ENCODE measurements at regions not wholly inside any gene's neighbourhood (a gene's known extent, or its start where the extent isn't known, plus 50 kb on each side); places are given as distances from the start of the nearest gene placed in this dataset.
A peak's percentile ranks its signal among the peaks of the same experiment; 100 is the strongest.

GRCh38 chr17:79285973-79286372, 211.3 kb downstream of the ENGASE start:
- 66 to 71% (median 68%) methylated on average over 5 of the region's 5 CpGs for WGBS, 4 donors
- H3K4me1 ChIP-seq, result no peaks in the 10 kb centered on the region
- no peaks in the 10 kb centered on the region for H3K36me3 ChIP-seq
- DNase-seq, result no peak
- no peaks in the 10 kb centered on the region for H3K9me3 ChIP-seq
- no peak overlapping the region for H3K4me3 ChIP-seq
- peaks cover 0 to 59% (median 8%) of the 10 kb centered on the region in 9 donors for H3K27me3 ChIP-seq
- ATAC-seq, result no peak
- TF ChIP-seq, protein P1, sequence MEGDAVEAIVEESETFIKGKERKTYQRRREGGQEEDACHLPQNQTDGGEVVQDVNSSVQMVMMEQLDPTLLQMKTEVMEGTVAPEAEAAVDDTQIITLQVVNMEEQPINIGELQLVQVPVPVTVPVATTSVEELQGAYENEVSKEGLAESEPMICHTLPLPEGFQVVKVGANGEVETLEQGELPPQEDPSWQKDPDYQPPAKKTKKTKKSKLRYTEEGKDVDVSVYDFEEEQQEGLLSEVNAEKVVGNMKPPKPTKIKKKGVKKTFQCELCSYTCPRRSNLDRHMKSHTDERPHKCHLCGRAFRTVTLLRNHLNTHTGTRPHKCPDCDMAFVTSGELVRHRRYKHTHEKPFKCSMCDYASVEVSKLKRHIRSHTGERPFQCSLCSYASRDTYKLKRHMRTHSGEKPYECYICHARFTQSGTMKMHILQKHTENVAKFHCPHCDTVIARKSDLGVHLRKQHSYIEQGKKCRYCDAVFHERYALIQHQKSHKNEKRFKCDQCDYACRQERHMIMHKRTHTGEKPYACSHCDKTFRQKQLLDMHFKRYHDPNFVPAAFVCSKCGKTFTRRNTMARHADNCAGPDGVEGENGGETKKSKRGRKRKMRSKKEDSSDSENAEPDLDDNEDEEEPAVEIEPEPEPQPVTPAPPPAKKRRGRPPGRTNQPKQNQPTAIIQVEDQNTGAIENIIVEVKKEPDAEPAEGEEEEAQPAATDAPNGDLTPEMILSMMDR (IDR thresholded peaks at IDR 0.05), result no peak
- TF ChIP-seq POLR2A (IDR thresholded peaks at IDR 0.05), result no peak
- intact Hi-C loops (cut with DNase I), result no loop called here
- H3K27ac ChIP-seq, result no peak overlapping the region

GRCh38 chr17:79282294-79282693, 207.7 kb downstream of the ENGASE start:
- intact Hi-C loops (cut with DNase I), result no loop called here
- ATAC-seq, result no peak
- no peak overlapping the region for H3K27ac ChIP-seq
- H3K9me3 ChIP-seq, result no peaks in the 10 kb centered on the region
- H3K27me3 ChIP-seq, result peaks cover 0 to 40% (median 4%) of the 10 kb centered on the region in 9 donors
- H3K36me3 ChIP-seq, result no peaks in the 10 kb centered on the region
- H3K4me3 ChIP-seq, result no peak overlapping the region
- TF ChIP-seq POLR2A (IDR thresholded peaks at IDR 0.05), result no peak
- TF ChIP-seq, protein P1 (IDR thresholded peaks at IDR 0.05), result no peak
- 65 to 71% (median 69%) methylated on average over 9 to 10 of the region's 10 CpGs for WGBS, 4 donors
- no peaks in the 10 kb centered on the region for H3K4me1 ChIP-seq
- DNase-seq, result no peak

GRCh38 chr17:79281803-79282202, 207.2 kb downstream of the ENGASE start:
- Histone ChIP-seq H3K36me3 (no peaks in the 10 kb centered on the region), H3K27ac (no peak overlapping the region), H3K4me1 (no peaks in the 10 kb centered on the region), H3K9me3 (no peaks in the 10 kb centered on the region), H3K27me3 (peaks cover 0 to 37% (median 4%) of the 10 kb centered on the region in 9 donors), H3K4me3 (no peak overlapping the region)
- no peak for ATAC-seq
- no peak for TF ChIP-seq POLR2A (IDR thresholded peaks at IDR 0.05)
- TF ChIP-seq, protein P1 (IDR thresholded peaks at IDR 0.05), result no peak
- peak in 1 of 5 donors; percentile 10 for DNase-seq
- WGBS, 4 donors, result 50 to 60% (median 52%) methylated on average over 8 of the region's 8 CpGs
- intact Hi-C loops (cut with DNase I), result no loop called here

DNA sequence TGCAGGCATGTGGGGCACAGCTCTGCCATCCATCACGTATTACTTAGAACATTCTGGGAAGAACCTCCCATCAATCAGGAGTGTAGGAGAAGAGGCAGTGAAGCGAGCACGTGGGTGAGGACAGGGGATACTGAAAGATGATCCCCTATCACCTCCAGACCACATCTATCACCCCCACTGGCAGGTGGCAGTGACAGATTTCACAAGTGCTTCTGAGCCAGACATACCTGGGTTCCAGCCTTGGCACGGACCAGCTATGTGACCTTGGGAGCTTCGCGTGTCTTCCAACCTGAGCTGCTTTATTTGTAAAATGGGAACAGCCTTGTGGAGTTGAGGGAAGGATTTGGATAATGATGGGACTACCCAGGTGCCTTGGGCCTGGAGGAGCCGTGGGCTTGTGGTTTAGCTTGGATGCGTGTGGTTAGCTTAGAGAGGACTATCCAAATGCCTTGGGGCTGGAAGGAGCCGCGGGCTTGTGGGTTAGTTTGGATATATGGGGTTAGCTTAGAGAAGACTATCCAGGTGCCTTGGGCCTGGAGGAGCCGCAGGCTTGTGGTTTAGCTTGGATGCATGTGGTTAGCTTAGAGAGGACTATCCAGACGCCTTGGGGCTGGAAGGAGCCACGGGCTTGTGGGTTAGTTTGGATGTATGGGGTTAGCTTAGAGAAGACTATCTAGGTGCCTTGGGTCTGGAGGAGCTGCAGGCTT, 206.4 kb downstream of the ENGASE start:
- WGBS, 4 donors, result 61 to 71% (median 65%) methylated on average over 13 of the region's 13 CpGs
- ATAC-seq, result no peak
- intact Hi-C loops (cut with DNase I), result no loop called here

More for the DNA sequence above, 206.4 kb downstream of the ENGASE start:
- Histone ChIP-seq H3K4me3 (no peak overlapping the region), H3K36me3 (no peaks in the 10 kb centered on the region), H3K4me1 (no peaks in the 10 kb centered on the region), H3K27ac (no peak overlapping the region), H3K27me3 (peaks cover 0 to 34% (median 4%) of the 10 kb centered on the region in 9 donors), H3K9me3 (no peaks in the 10 kb centered on the region)
- DNase-seq, result peak in 1 of 5 donors; percentile 21
- no peak for TF ChIP-seq POLR2A (IDR thresholded peaks at IDR 0.05)
- TF ChIP-seq, protein P1 (IDR thresholded peaks at IDR 0.05), result no peak
